Naive B cell (primary cell): ENCODE measurements at regions not wholly inside any gene's neighbourhood (a gene's known extent, or its start where the extent isn't known, plus 50 kb on each side); places are given as distances from the start of the nearest gene placed in this dataset.
"Not testable (repeated sequence)": the region's sequence is repeated elsewhere in the genome, so short reads cannot be mapped to it uniquely, and the experiment has no call there.

Experiments
- ATAC-seq, 2 donors: fragments of 150-1000 bp; cut with Tn5 transposase; 2 replicates each; pipeline ENCODE4 v1.10.0; 2021; ENCODE audit warnings: low read depth in 2 of 2, mild to moderate bottlenecking in 2 of 2, moderate library complexity in 2 of 2
- DNase-seq: peaks from one replicate; pipeline ENCODE4 v3.0.0; 2022
- H3K27ac Mint-ChIP-seq, 6 donors: one replicate each; pipeline ENCODE4 v1.8.0; 2020 to 2022; ENCODE audit warnings: mild to moderate bottlenecking in 6 of 6, mixed read lengths in 6 of 6, moderate library complexity in 5 of 6, inconsistent platforms in 2 of 6
- H3K27me3 Mint-ChIP-seq, 3 donors: one replicate each; pipeline ENCODE4 v1.8.0; 2021 to 2022; ENCODE audit warnings: mixed read lengths in 3 of 3, mild to moderate bottlenecking in 1 of 3
- H3K36me3 Mint-ChIP-seq, 2 donors: one replicate each; pipeline ENCODE4 v1.8.0; 2020 to 2022; ENCODE audit warnings: mixed read lengths in 2 of 2, inconsistent platforms in 1 of 2, mild to moderate bottlenecking in 1 of 2
- H3K4me1 Mint-ChIP-seq, 3 donors: one replicate each; pipeline ENCODE4 v1.8.0; 2020 to 2022; ENCODE audit warnings: mixed read lengths in 3 of 3, inconsistent platforms in 1 of 3, mild to moderate bottlenecking in 1 of 3, moderate library complexity in 1 of 3
- H3K4me3 Mint-ChIP-seq, 8 donors: one replicate each; pipeline ENCODE4 v1.8.0; 2020 to 2022; ENCODE audit warnings: mild to moderate bottlenecking in 8 of 8, mixed read lengths in 8 of 8, moderate library complexity in 8 of 8, inconsistent platforms in 2 of 8
- H3K9me3 Mint-ChIP-seq, 7 donors: one replicate each; pipeline ENCODE4 v1.8.0; 2020 to 2022; ENCODE audit warnings: mixed read lengths in 7 of 7, mild to moderate bottlenecking in 5 of 7, inconsistent platforms in 2 of 7, moderate library complexity in 1 of 7

DNA sequence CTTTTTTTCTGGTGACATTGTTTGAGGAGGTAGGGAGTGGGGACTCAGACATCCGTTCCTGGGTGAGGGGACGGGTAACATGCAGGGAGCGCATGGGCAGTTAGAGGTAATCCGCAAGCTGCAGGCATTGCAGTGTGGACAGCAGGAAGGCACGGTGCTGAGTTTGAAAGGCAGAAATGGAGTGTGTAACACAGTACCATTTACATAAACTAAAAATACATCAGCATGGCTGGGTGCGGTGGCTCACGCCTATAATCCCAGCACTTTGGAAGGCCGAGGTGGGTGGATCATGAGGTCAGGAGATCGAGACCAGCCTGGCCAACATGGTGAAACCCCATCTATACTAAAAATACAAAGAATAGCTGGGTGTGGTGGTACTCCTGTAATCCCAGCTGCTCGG lies 109.3 kb upstream of the EXOC2 start:
- H3K36me3 Mint-ChIP-seq, DNase-seq, ATAC-seq, H3K9me3 Mint-ChIP-seq: not testable (repeated sequence)
- H3K27me3 Mint-ChIP-seq = peaks cover 0 to 17% (median 0%) of the 10 kb centered on the region in 3 donors
- peak overlapping the region in 7 of 8 donors; percentile 16 to 82 (median 43) for H3K4me3 Mint-ChIP-seq
- H3K4me1 Mint-ChIP-seq = peaks cover 11 to 61% (median 37%) of the 10 kb centered on the region in 3 donors
- peak overlapping the region in 3 of 6 donors; percentile 28 to 83 (median 49) for H3K27ac Mint-ChIP-seq

DNA sequence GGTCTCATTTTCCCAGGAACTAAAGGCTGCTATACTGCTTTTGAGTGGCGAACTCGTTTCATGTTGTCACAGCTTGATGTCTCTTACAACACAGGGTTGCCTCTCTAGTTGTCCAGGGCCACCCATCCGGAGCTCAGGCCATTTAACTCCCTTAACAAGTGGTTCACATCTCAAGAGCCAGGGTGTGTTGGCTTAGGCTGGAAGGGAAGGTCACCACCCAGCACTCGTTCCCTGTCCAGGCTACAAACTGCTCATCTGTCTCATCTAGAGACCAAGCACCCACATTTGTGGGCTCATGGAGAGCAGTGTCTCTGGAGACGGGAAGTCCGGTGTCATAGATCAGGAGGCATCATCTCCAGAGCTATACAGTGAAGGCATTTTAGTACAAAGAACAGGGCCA lies 106.8 kb upstream of the EXOC2 start:
- peaks cover 8 to 34% (median 10%) of the 10 kb centered on the region in 3 donors for H3K27me3 Mint-ChIP-seq
- ATAC-seq (no peak), DNase-seq (no peak)
- H3K9me3 Mint-ChIP-seq = no peaks in the 10 kb centered on the region
- H3K27ac Mint-ChIP-seq = peak overlapping the region in 1 of 6 donors; percentile 76
- H3K4me3 Mint-ChIP-seq = no peak overlapping the region
- H3K4me1 Mint-ChIP-seq = peaks cover 7 to 50% (median 26%) of the 10 kb centered on the region in 3 donors
- H3K36me3 Mint-ChIP-seq = no peaks in the 10 kb centered on the region

DNA sequence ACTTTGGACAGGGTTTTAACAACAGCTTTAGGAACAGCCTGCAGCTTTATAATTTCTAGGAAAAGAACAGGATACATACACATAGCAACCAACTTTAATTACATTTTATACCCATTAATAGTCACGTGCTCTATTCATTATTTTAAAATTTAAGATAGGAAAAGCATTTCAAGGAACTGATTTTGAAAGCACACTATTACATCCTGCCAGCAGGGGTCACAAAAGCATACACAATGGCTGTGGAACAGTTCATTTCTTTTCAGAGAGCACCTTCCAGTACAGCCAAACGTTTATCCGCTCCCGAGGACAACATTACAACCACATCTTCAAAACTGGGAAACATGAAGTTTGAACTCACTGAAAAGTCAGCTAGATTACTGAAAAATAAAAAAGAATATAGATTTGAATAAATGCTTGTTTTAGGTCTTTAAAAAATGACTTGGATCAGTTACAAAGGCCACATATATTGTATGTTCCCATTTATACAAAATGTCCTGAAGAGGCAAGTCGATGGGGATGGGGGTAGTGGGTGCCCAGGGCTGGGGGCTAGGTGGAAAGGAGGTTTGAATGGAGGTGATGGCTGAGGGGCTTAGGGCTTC lies 104.6 kb upstream of the EXOC2 start:
- Mint-ChIP-seq H3K9me3 (no peaks in the 10 kb centered on the region), H3K4me1 (peaks cover 7 to 34% (median 17%) of the 10 kb centered on the region in 3 donors), H3K27ac (no peak overlapping the region), H3K27me3 (peaks cover 10 to 44% (median 28%) of the 10 kb centered on the region in 3 donors), H3K4me3 (no peak overlapping the region), H3K36me3 (no peaks in the 10 kb centered on the region)
- peak in 1 of 2 donors; percentile 47 for ATAC-seq
- peak; percentile 35 for DNase-seq

DNA sequence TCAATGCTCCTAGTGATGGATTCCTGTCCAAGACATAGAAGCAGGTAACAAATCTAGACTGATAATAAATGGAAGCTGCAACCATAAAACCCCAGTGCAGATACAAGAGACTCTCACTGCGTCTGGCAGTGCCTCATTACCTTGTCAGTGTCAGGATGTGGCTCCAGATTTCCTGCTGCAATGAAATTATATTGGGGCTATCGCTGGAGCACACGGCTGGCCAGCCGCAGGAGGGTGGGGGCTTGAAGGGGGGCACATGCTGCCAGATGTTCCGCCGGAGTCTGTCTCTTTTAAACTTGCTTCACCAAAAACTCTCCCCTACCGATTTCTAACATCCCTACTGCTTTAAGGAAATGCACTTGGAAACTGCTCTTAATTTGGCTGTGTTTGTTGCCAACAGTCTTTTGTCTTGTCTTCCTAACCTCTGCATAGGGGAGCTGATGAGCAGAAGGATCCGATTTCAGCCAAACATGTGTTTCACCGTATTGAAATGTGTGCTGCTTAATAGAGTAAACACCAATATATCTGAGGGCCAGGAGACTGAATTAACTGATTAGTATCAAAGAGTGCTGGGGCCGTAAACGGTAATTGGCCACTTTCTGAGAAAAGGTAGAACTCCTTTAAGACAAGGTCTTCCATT lies 102.2 kb upstream of the EXOC2 start:
- Mint-ChIP-seq H3K27me3 (peaks cover 15 to 60% (median 49%) of the 10 kb centered on the region in 3 donors), H3K9me3 (peaks cover 0 to 15% (median 2%) of the 10 kb centered on the region in 7 donors), H3K36me3 (no peaks in the 10 kb centered on the region), H3K4me1 (peaks cover 4 to 14% (median 4%) of the 10 kb centered on the region in 3 donors), H3K4me3 (no peak overlapping the region), H3K27ac (no peak overlapping the region)
- ATAC-seq = no peak
- DNase-seq = no peak

DNA sequence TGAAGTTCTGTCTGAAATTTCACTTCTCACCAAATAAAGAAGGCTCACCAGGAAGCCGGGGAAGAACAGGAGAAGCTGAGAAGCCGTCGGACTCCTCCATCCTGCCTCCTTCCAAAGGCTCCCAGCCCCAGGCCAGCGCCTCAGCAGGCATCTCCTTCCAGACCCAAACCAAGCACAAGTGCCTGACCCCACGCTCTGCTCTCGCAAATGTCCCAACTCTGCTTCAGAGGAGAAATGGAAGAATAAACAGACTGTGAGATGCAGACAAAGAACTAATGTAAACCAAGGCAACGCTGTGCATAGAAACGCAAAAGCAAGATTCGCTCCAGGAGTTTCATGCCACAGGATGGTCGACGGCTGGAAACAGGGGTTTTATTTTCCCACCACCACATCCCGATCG lies 100.3 kb upstream of the EXOC2 start:
- Mint-ChIP-seq H3K36me3 (no peaks in the 10 kb centered on the region), H3K4me3 (no peak overlapping the region), H3K9me3 (peaks cover 0 to 16% (median 2%) of the 10 kb centered on the region in 7 donors), H3K27me3 (peaks cover 16 to 61% (median 57%) of the 10 kb centered on the region in 3 donors), H3K27ac (no peak overlapping the region), H3K4me1 (peaks cover 5 to 9% (median 5%) of the 10 kb centered on the region in 3 donors)
- no peak for ATAC-seq
- DNase-seq = no peak

DNA sequence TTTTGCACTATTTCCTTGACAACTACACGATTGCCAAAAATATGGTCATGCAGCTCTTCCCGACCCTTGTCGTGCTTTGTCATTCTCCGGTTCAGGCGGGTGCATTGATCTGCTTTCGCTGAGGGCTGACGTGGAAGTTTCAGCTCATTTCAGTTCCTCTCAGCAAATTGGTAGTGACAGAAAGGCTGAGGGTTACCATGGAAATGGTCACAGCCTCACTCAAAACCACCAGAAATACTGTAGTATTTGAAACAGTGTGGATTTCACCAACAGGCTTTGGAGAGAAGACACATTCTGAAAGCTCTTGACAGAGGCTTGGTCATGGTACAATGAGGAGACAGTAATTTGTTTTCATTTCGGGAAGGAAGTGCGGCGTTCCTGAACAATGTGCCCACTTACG lies 99.7 kb upstream of the EXOC2 start:
- H3K27me3 Mint-ChIP-seq = peaks cover 20 to 62% (median 61%) of the 10 kb centered on the region in 3 donors
- DNase-seq (no peak), ATAC-seq (no peak)
- peaks cover 6 to 9% (median 8%) of the 10 kb centered on the region in 3 donors for H3K4me1 Mint-ChIP-seq
- peak overlapping the region in 1 of 6 donors; percentile 16 for H3K27ac Mint-ChIP-seq
- H3K9me3 Mint-ChIP-seq = peaks cover 0 to 16% (median 2%) of the 10 kb centered on the region in 7 donors
- H3K4me3 Mint-ChIP-seq = no peak overlapping the region
- H3K36me3 Mint-ChIP-seq = no peaks in the 10 kb centered on the region

DNA sequence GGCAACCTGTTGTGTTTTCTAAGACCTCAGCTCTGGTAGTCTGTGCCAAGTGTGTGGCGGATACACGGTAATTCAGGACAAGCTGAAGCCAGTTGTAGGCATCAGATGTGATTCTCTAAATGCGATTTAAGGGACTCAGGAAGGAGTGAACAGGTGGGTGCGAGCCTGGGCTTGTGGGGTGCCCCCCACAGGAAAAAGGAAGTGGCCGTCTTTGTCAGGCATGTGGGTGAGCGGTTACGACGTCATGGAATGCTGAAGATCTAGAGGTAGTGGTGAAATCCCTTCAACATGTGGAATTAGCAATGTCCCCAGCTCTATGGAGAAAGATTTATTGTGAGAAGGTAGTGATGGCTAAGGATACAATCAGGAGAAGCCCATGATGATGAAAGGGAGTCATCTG lies 95.1 kb upstream of the EXOC2 start:
- Mint-ChIP-seq H3K27ac (peak overlapping the region in 1 of 6 donors; percentile 90), H3K4me3 (peak overlapping the region in 1 of 8 donors; percentile 16), H3K4me1 (peaks cover 7 to 9% (median 8%) of the 10 kb centered on the region in 3 donors), H3K27me3 (peaks cover 10 to 50% (median 45%) of the 10 kb centered on the region in 3 donors), H3K36me3 (no peaks in the 10 kb centered on the region), H3K9me3 (peaks cover 0 to 16% (median 2%) of the 10 kb centered on the region in 7 donors)
- ATAC-seq (peak; percentile 30 to 57), DNase-seq (no peak)

DNA sequence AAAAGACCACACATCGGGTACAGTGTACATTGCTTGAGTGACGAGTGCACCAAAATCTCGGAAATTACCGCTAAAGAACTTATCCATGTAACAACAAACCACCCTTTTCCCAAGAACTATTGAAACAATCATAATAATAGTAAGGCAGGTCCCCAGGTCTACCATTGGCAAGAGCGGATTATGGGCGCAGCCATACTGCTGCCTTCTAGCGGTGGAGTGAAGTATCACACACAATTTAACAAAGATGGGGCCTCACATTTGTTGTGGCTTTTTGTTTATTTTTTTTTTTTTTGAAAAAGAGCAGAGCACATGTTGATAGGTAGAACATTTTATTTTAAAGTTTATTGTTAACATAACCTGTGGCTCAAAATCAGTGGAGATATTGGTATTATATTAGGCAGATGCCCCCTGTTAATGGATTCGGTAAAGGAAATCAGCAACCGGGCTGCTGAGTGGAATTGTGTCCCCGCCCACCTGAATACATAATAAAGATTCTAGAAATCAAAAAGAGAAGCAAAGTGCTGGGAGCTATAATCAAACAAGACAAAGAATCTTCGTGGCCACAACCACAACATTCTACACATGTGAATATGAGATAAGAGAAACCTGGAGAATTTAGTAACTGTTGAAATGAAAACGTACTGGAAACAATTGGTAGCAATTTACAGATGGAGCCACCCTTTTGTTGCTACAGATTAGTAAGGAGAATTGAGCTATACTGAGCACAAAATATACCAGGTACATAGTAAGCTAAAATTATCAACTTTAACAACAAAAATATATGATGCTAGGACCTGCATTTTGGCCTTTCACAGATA lies 94.2 kb upstream of the EXOC2 start:
- DNase-seq (no peak), ATAC-seq (no peak)
- Mint-ChIP-seq H3K27me3 (peaks cover 11 to 41% (median 37%) of the 10 kb centered on the region in 3 donors), H3K27ac (no peak overlapping the region), H3K4me3 (no peak overlapping the region), H3K4me1 (peaks cover 7 to 9% (median 8%) of the 10 kb centered on the region in 3 donors), H3K36me3 (no peaks in the 10 kb centered on the region), H3K9me3 (peaks cover 0 to 16% (median 2%) of the 10 kb centered on the region in 7 donors)

DNA sequence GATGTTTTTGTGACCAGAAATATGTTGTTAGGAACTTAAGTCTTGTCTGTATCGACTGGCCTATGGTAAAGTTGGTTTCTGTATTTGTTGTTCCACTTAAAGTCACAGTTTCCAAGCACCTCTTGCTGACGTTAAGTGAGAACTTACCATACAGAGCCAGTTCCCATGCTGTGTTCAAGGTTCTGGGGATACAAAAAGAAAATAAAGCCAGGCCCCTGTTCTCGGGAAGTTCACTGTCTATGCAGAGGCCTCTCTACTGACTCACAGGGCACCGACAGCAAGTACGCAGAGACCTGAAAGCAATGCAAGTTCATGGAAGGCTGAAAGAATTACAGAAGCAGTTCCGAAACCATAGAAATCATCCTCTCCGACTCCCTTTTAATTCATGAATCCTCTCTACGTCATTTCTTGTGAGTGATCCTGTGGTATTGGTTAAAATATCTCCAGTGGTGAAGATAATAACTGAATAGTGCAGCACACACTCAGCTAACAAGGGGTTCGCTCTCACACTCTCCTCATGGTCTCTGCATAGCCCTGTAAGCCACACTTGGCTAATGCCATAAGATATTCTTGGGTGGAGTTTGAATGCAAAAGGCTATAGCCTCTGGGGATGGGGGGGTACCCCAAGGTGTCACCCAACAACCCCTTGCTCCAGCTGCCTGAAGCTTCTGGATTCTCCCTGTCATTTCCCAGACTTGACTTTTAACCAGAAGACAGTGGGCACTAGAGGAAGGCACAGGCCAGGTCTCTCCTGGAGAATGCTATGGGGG lies 91.2 kb upstream of the EXOC2 start:
- Mint-ChIP-seq H3K4me1 (peaks cover 7 to 9% (median 8%) of the 10 kb centered on the region in 3 donors), H3K36me3 (no peaks in the 10 kb centered on the region), H3K27me3 (peaks cover 20 to 37% (median 27%) of the 10 kb centered on the region in 3 donors), H3K4me3 (no peak overlapping the region), H3K27ac (no peak overlapping the region), H3K9me3 (no peaks in the 10 kb centered on the region)
- ATAC-seq (no peak), DNase-seq (no peak)

DNA sequence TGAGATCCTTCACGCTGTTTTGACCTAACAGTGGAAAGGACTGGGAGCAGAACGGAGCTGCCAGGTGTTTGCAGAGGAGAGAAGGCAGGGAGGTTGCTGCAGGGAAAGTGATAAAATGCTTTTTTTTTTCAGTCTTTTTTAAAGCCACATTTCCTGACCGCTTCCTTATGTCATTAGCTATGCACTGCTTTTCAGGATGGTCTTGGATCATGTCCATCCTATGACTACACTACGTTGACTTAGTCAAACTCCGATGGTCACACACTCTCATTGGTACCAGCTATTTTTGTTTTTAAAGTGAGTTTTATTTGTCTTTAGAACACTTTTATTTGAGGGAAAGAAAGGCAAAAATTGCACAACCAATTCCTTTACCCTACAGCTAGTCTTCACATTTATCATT lies 89.2 kb upstream of the EXOC2 start:
- ATAC-seq (no peak), DNase-seq (no peak)
- Mint-ChIP-seq H3K27me3 (peaks cover 23 to 39% (median 27%) of the 10 kb centered on the region in 3 donors), H3K36me3 (no peaks in the 10 kb centered on the region), H3K4me3 (no peak overlapping the region), H3K9me3 (no peaks in the 10 kb centered on the region), H3K4me1 (peaks cover 0 to under 1% (median 0%) of the 10 kb centered on the region in 3 donors), H3K27ac (no peak overlapping the region)

DNA sequence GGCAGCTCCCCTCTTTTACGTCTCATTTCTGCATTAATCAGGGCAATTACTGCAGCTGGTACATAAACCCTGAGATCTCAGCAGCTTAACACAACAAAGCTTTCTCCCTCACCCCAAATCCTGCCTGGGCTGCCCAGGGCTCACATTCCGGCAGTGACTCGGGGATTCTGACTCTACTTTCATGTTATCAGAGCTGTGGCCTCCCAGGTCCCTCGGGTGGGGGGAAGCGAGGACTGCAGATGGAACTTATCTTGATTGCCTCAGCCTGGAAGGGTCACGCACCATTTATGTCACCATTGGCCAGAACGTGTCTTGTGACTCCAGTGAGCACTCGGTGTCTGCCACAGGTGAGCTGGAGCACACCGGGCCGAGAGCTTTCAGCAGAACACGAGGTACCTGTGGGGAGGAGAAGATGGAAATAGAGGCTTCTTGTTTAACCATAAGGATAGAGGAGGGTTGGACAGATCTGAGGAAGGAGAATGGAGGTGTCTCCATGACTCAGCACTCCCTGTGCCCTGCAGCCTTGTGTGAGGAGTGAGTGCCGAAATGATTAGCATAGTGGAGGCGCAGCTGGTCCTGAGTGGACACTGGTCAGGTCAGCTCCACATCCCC lies 88.5 kb upstream of the EXOC2 start:
- no peak overlapping the region for H3K4me3 Mint-ChIP-seq
- H3K27ac Mint-ChIP-seq = no peak overlapping the region
- DNase-seq (no peak), ATAC-seq (no peak)
- H3K36me3 Mint-ChIP-seq = no peaks in the 10 kb centered on the region
- no peaks in the 10 kb centered on the region for H3K4me1 Mint-ChIP-seq
- no peaks in the 10 kb centered on the region for H3K9me3 Mint-ChIP-seq
- H3K27me3 Mint-ChIP-seq = peaks cover 26 to 46% (median 34%) of the 10 kb centered on the region in 3 donors

DNA sequence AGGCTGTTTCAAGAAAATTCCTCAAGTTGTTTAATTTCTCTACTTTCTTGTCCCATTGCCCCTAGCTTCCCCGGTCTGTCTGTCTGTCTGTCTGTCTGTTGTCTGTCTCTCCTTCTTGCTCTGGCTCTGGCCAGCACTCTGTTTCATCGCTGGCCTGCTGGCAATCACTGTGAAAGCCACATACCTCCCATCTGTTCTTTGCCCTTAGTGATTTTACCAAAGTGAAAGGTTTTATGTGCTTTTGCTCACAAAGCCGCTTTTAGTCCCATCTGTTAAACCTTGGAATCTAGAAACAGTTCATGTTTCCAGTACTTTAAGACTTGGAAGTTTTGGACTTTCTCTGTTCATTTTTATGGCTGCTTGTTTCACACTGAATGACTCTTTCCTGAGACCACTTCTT lies 87.8 kb upstream of the EXOC2 start:
- ATAC-seq = no peak
- peaks cover 31 to 49% (median 37%) of the 10 kb centered on the region in 3 donors for H3K27me3 Mint-ChIP-seq

More for the DNA sequence above, 87.8 kb upstream of the EXOC2 start:
- H3K4me1 Mint-ChIP-seq = no peaks in the 10 kb centered on the region
- DNase-seq = no peak
- no peaks in the 10 kb centered on the region for H3K9me3 Mint-ChIP-seq
- H3K36me3 Mint-ChIP-seq = no peaks in the 10 kb centered on the region
- no peak overlapping the region for H3K4me3 Mint-ChIP-seq
- no peak overlapping the region for H3K27ac Mint-ChIP-seq
